ENCODE measurements at regions not wholly inside any gene's neighbourhood (a gene's known extent, or its start where the extent isn't known, plus 50 kb on each side); places are given as distances from the start of the nearest gene placed in this dataset.

DNA sequence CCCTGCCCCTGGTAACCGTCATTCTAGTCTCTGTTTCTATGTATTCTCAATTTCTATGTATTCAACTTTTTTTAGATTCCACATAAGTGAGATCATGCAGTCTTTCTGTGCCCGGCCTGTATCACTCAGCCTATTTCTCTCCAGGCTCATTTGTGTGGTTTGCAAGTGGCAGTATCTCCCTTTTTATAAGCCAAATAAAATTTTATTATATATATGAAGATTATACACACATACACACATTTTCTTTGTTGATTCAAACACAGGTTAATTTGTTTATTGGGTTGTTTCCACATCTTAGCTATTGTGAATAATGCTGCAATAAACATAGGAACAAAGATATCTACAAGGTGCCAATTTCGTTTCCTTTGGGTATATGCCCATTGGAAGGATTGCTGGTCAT, 571.7 kb downstream of the DHX35 start:
- CTCF ChIA-PET, result no interaction called here
- no peak overlapping the region for H3K4me2 ChIP-seq (ENCODE audit: insufficient read depth, low read length)
- H3K36me3 ChIP-seq (ENCODE audit: control insufficient read depth in 2 of 2, extremely low read depth in 1 of 2, insufficient read depth in 2 of 2, low read length in 2 of 2), result no peaks in the 10 kb centered on the region
- BruUV-seq (replicated peaks), result no TSS peak
- no peaks in the 10 kb centered on the region for H3K27me3 ChIP-seq (ENCODE audit: control insufficient read depth in 2 of 2, insufficient read depth in 2 of 2, low read length in 2 of 2)
- no peaks in the 10 kb centered on the region for H3K9me1 ChIP-seq (replicated peaks; ENCODE audit: control insufficient read depth, extremely low read depth, insufficient read depth, low read length)
- H3K4me3 ChIP-seq (replicated peaks in 1 of 3; ENCODE audit: insufficient read depth in 1 of 3, low read depth in 1 of 3, low read length in 3 of 3), result no peak overlapping the region
- dilution Hi-C loops (cut with MboI; ENCODE audit: extremely low pct_ligation_motif_present, low sequenced_read_pairs) (no loop called here), intact Hi-C loops (cut with micrococcal nuclease) (no loop called here)
- no peak for TF ChIP-seq GATA2 (IDR thresholded peaks at IDR 0.05; ENCODE audit: insufficient read depth, insufficient read length, low read depth, low read length)
- no peak for TF ChIP-seq JUN (IDR thresholded peaks at IDR 0.05; ENCODE audit: borderline replicate concordance, insufficient read depth, insufficient read length, low read depth)
- TF ChIP-seq MYC (IDR thresholded peaks at IDR 0.05; ENCODE audit: low read depth, low read length), result no peak
- no peak for TF ChIP-seq POLR2A (IDR thresholded peaks at IDR 0.05; ENCODE audit: low read depth, low read length)
- TF ChIP-seq FOS (IDR thresholded peaks at IDR 0.05; ENCODE audit: borderline replicate concordance, insufficient read depth, low read length), result no peak
- no peak for TF ChIP-seq EZH2 (IDR thresholded peaks at IDR 0.05; ENCODE audit: borderline replicate concordance, low read depth, low read length, severe bottlenecking)
- TF ChIP-seq, protein P1, sequence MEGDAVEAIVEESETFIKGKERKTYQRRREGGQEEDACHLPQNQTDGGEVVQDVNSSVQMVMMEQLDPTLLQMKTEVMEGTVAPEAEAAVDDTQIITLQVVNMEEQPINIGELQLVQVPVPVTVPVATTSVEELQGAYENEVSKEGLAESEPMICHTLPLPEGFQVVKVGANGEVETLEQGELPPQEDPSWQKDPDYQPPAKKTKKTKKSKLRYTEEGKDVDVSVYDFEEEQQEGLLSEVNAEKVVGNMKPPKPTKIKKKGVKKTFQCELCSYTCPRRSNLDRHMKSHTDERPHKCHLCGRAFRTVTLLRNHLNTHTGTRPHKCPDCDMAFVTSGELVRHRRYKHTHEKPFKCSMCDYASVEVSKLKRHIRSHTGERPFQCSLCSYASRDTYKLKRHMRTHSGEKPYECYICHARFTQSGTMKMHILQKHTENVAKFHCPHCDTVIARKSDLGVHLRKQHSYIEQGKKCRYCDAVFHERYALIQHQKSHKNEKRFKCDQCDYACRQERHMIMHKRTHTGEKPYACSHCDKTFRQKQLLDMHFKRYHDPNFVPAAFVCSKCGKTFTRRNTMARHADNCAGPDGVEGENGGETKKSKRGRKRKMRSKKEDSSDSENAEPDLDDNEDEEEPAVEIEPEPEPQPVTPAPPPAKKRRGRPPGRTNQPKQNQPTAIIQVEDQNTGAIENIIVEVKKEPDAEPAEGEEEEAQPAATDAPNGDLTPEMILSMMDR (IDR thresholded peaks at IDR 0.05; ENCODE audit: extremely low read depth in 1 of 2, insufficient read depth in 1 of 2, low read depth in 1 of 2, low read length in 2 of 2), result no peak
- TF ChIP-seq POLR2AphosphoS5 (IDR thresholded peaks at IDR 0.05; ENCODE audit: insufficient read depth, low read depth, low read length), result no peak
- TF ChIP-seq, protein P2, sequence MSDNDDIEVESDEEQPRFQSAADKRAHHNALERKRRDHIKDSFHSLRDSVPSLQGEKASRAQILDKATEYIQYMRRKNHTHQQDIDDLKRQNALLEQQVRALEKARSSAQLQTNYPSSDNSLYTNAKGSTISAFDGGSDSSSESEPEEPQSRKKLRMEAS (IDR thresholded peaks at IDR 0.05; ENCODE audit: insufficient read depth, insufficient read length), result no peak
- no peaks in the 10 kb centered on the region for H4K20me1 ChIP-seq (replicated peaks; ENCODE audit: control insufficient read depth, extremely low read depth, insufficient read depth, low read length)
- POLR2A ChIA-PET, result no interaction called here
- no peaks in the 10 kb centered on the region for H3K4me1 ChIP-seq (ENCODE audit: control insufficient read depth, extremely low read depth, insufficient read depth, low read length)
- H3K9ac ChIP-seq (replicated peaks; ENCODE audit: extremely low read depth, insufficient read depth, low read length), result no peak overlapping the region
- H3K79me2 ChIP-seq (ENCODE audit: control insufficient read depth, insufficient read depth, low read length), result no peaks in the 10 kb centered on the region
- no peak overlapping the region for H2AFZ ChIP-seq (ENCODE audit: low read depth, low read length)
- DNase-seq (ENCODE audit: low read depth, low spot score), result no peak
- no peak for FAIRE-seq
- no peaks in the 10 kb centered on the region for H3K9me3 ChIP-seq (replicated peaks; ENCODE audit: control insufficient read depth, insufficient read depth, low read length)
- no peak overlapping the region for H3K27ac ChIP-seq (ENCODE audit: insufficient read depth, low read depth, low read length)
